ENCODE measurements at regions not wholly inside any gene's neighbourhood (a gene's known extent, or its start where the extent isn't known, plus 50 kb on each side); places are given as distances from the start of the nearest gene placed in this dataset.

GRCh38 chr2:14750433-14750832 lies 117.9 kb downstream of the LRATD1 start:
- TF ChIP-seq CTCF (IDR thresholded peaks at IDR 0.05 in 8 of 11, conservative IDR thresholded peaks at IDR 0.05 in 3 of 11) (no peak), POLR2A (IDR thresholded peaks at IDR 0.05) (no peak)
